Stimulated activated naive CD8-positive, alpha-beta T cell treated with anti-CD3 and anti-CD28 coated beads, Interleukin-15, Interleukin-2, amounts not matched to agents 100 ng/mL and 50 ng/mL, for 24 hours (primary cell): ENCODE measurements at regions not wholly inside any gene's neighbourhood (a gene's known extent, or its start where the extent isn't known, plus 50 kb on each side); places are given as distances from the start of the nearest gene placed in this dataset.

Source experiments
- H3K27ac Mint-ChIP-seq: one replicate; pipeline ENCODE4 v1.8.0; 2021; ENCODE audit warnings: mild to moderate bottlenecking, mixed read lengths
- H3K27me3 Mint-ChIP-seq: one replicate; pipeline ENCODE4 v1.8.0; 2021; ENCODE audit warnings: mixed read lengths
- H3K36me3 Mint-ChIP-seq: one replicate; pipeline ENCODE4 v1.8.0; 2021; ENCODE audit warnings: low read depth, mixed read lengths
- H3K4me1 Mint-ChIP-seq: one replicate; pipeline ENCODE4 v1.8.0; 2021; ENCODE audit warnings: low read depth, mixed read lengths
- H3K4me3 Mint-ChIP-seq: one replicate; pipeline ENCODE4 v1.8.0; 2021; ENCODE audit warnings: mild to moderate bottlenecking, mixed read lengths
- H3K9me3 Mint-ChIP-seq: one replicate; pipeline ENCODE4 v1.8.0; 2021; ENCODE audit warnings: mixed read lengths

DNA sequence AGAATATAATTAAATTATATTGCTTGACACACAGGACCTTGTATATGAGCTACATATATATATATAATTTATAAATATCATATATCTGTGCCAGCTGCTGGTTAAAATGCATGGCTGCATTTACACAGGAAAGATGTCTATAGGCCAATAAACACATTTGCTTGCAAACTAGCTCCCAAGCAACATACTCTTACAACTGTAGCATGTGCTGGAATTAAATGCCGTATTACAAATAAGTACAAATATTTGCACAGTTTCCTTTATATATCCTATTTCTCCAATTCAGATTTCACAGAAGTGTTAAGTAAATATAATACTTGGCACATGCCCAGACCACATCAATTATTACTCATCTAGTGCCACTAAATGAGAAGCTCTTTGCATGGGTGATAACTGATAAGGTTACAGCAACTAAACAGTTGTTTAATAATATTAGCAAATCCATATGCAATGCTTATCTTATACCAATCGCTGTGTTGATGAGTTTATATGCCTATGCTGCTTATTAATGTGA, 66.7 kb upstream of the E2F7 start:
- Mint-ChIP-seq H3K27me3 (no peaks in the 10 kb centered on the region), H3K4me3 (no peak overlapping the region), H3K27ac (no peak overlapping the region), H3K9me3 (peaks cover 7% of the 10 kb centered on the region), H3K4me1 (no peaks in the 10 kb centered on the region), H3K36me3 (no peaks in the 10 kb centered on the region)

DNA sequence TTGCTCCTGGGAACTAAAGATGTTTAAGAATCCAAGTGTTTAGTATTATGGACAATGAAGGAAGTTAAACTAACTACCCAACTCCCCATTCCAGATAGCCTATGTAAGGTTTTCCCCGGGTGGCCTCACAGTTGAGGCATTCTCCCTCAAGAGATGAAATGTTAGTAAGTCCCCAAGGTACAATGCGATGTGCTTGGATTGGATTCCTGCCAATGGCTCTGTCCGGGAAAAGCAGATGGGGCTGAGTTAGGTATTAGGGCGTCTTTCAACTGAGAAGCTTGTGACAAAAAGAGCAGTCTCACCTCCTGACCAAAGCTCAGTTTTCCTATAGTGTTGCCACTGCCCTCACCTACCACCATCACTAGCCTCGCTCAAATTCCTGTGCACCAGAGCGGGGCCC, 64.8 kb upstream of the E2F7 start:
- no peaks in the 10 kb centered on the region for H3K4me1 Mint-ChIP-seq

DNA sequence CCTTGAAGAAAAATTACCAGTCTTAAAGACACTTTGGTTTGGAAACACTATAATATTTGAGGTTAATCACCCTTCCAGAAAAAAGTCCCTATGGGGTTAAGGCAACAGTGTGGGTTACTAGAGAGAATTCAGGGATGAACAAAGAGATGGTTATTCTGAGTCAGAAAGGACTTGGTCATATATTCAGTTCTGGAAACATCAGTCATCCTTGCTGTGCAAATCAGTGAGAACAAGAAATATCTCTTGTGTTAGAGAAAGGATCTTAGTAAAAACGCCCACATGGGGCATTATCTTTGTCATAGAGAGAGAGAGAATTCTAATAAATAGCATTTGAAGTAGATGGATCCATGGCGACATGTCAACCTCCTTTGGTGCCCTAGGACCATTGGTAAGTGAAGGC, 59.4 kb upstream of the E2F7 start:
- Mint-ChIP-seq H3K36me3 (no peaks in the 10 kb centered on the region), H3K9me3 (no peaks in the 10 kb centered on the region), H3K4me3 (no peak overlapping the region), H3K27me3 (peaks cover 4% of the 10 kb centered on the region), H3K27ac (no peak overlapping the region), H3K4me1 (no peaks in the 10 kb centered on the region)

More for the DNA sequence above, 64.8 kb upstream of the E2F7 start:
- H3K36me3 Mint-ChIP-seq, result no peaks in the 10 kb centered on the region
- H3K9me3 Mint-ChIP-seq, result peaks cover 4% of the 10 kb centered on the region
- H3K27me3 Mint-ChIP-seq, result no peaks in the 10 kb centered on the region
- H3K27ac Mint-ChIP-seq, result no peak overlapping the region
- no peak overlapping the region for H3K4me3 Mint-ChIP-seq

DNA sequence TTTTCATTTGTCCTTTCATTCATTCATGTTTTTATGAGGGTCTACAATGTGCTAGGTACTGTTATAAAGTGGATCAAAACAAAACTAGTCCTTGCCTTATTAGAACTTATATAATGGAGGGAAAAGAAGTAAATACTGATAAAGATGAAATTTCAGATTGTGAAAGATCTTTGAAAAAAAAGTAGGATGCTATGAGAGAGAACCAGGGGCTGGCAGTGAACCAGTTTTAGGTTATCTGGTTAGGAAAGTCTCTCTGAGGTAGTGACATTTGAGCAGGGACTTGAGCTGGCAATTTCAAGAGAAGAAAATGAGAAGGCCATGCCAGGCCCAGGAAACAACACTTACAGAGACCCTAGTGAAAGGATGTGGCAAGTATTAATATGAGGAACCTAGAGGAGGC, 57.3 kb upstream of the E2F7 start:
- Mint-ChIP-seq H3K36me3 (no peaks in the 10 kb centered on the region), H3K27ac (no peak overlapping the region), H3K9me3 (no peaks in the 10 kb centered on the region), H3K4me3 (no peak overlapping the region), H3K27me3 (peaks cover 4% of the 10 kb centered on the region), H3K4me1 (no peaks in the 10 kb centered on the region)

DNA sequence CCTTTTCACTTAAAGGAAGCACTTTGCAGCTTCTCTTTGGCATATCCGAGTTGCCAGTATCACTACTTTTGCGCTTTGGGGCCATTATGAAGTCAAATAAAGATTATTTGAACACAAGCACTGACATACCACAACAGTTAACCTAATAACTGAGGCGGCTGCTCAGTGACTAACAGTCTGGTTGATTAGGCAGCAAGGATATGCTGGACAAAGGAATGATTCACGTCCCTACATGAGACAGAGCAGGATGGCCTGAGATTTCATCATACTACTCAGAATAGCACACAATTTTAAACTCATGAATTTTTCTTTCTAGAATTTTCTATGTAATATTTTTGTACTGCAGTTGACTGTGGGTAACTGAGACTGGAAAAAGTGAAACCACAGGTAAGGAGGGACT, 56.9 kb upstream of the E2F7 start:
- H3K9me3 Mint-ChIP-seq, result no peaks in the 10 kb centered on the region
- no peak overlapping the region for H3K4me3 Mint-ChIP-seq
- H3K4me1 Mint-ChIP-seq, result no peaks in the 10 kb centered on the region
- peaks cover 4% of the 10 kb centered on the region for H3K27me3 Mint-ChIP-seq
- no peaks in the 10 kb centered on the region for H3K36me3 Mint-ChIP-seq
- H3K27ac Mint-ChIP-seq, result no peak overlapping the region

DNA sequence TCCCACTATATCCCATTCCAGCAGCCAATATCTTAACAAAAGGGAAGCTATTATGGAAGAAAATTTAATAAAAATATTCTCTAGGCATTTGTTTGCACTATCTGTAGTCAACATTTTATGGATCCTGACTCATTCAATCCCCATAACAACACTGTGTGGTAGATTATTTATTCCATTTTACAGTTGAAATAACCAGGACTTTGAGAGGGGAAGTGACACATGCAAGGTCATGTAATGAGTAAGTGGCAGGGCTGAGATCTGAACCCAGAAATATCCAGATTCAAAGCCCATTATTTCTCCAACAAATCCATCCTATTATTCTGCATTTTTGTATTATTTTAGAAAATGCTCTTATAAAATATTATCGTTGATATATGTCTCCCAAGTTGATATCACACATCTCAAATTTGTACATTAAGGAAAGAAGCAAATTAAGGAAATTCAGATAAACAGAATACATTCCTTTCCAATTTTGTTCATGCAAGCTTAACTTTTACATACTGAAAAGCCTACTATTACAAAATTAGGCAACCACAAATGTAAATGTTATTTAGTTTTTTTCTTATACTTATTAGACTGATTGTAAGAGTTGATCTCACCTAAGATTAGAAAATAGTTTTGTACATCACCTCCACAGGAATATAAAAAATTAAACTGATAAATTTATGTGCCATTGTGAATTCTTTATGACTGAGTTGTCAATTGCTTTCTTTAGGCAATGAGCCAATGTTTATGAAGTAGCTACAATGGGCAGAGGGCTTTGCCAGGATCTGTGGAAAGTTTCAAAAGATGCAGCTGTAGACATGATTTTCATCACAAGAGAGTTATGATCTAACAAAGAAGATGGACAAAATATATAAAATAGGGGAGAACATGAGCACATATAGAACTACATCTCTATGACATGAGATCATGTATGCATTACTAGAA, 55.1 kb upstream of the E2F7 start:
- Mint-ChIP-seq H3K4me3 (no peak overlapping the region), H3K27ac (no peak overlapping the region), H3K36me3 (no peaks in the 10 kb centered on the region), H3K27me3 (peaks cover 4% of the 10 kb centered on the region), H3K4me1 (no peaks in the 10 kb centered on the region), H3K9me3 (no peaks in the 10 kb centered on the region)

- Mint-ChIP-seq H3K4me3 (no peak overlapping the region), H3K9me3 (no peaks in the 10 kb centered on the region), H3K27ac (no peak overlapping the region), H3K27me3 (peaks cover 4% of the 10 kb centered on the region), H3K4me1 (no peaks in the 10 kb centered on the region), H3K36me3 (no peaks in the 10 kb centered on the region)
Observed at GRCh38 chr12:77118696-77119095, 53.3 kb upstream of the E2F7 start.

- H3K4me1 Mint-ChIP-seq, result no peaks in the 10 kb centered on the region
- no peak overlapping the region for H3K27ac Mint-ChIP-seq
- no peak overlapping the region for H3K4me3 Mint-ChIP-seq
- H3K9me3 Mint-ChIP-seq, result peaks cover 2% of the 10 kb centered on the region
- H3K27me3 Mint-ChIP-seq, result no peaks in the 10 kb centered on the region
- no peaks in the 10 kb centered on the region for H3K36me3 Mint-ChIP-seq
Observed at GRCh38 chr12:77116277-77116676, 50.9 kb upstream of the E2F7 start.

DNA sequence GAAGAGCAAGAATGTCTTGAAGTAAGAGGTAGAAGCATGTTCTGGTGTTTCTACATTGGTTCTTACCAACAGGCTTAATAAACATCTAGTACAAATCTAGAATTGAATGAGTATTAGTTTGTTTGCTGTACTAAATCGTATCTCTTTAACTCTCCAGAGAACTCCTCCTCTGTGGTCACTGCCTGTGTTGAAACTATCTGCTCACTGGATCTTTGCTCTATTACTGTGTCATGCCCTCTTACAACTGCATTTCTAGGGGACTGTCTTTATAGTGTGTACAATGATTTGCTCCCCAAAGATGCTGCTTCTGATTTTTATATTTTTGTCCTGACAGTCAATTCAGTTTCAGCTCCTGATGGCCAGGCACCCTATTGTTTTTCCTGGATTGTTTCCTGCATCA, 50.1 kb upstream of the E2F7 start:
- peaks cover 8% of the 10 kb centered on the region for H3K9me3 Mint-ChIP-seq
- H3K27me3 Mint-ChIP-seq, result no peaks in the 10 kb centered on the region
- no peak overlapping the region for H3K4me3 Mint-ChIP-seq
- H3K4me1 Mint-ChIP-seq, result no peaks in the 10 kb centered on the region
- no peaks in the 10 kb centered on the region for H3K36me3 Mint-ChIP-seq
- H3K27ac Mint-ChIP-seq, result no peak overlapping the region
